BJ (cell line): ENCODE measurements at regions not wholly inside any gene's neighbourhood (a gene's known extent, or its start where the extent isn't known, plus 50 kb on each side); places are given as distances from the start of the nearest gene placed in this dataset.

Source experiments
- CTCF ChIA-PET: fragments of 350-600 bp; formaldehyde crosslinking; extraction: SDS; loops from one replicate; lab custom pipeline; 2021; ENCODE audit warnings: antibody characterized with exemption, inconsistent platforms; lab: Yijun Ruan, JAX
- POLR2A ChIA-PET: fragments of 300-600 bp; sonication (Branson Sonifier 250); formaldehyde crosslinking; extraction: SDS; loops from one replicate; lab custom pipeline; 2021; ENCODE audit warnings: antibody characterized with exemption; lab: Charles Lee
- DNase-seq: peaks from one replicate; pipeline ENCODE4 v3.0.0-alpha.2; 2011; ENCODE audit warnings: low read depth
- H3K27me3 ChIP-seq: 2 replicates; pipeline ENCODE4 v1.6.0; 2011; ENCODE audit warnings: low read length; ENCODE audit not compliant: control insufficient read depth, insufficient read depth
- H3K36me3 ChIP-seq: 2 replicates; pipeline ENCODE4 v1.5.1; 2011; ENCODE audit warnings: low read length; ENCODE audit not compliant: control insufficient read depth, insufficient read depth
- H3K4me3 ChIP-seq: 2 replicates; pipeline ENCODE4 v1.5.1; 2011; ENCODE audit warnings: low read depth, mild to moderate bottlenecking, control low read depth, low read length
- TF ChIP-seq, protein P1 (sequence below): IDR thresholded peaks from 2 replicates; pipeline ENCODE4 v1.5.1; 2011; ENCODE audit warnings: low read depth, mild to moderate bottlenecking, control low read depth, inconsistent platforms, low read length, moderate library complexity; ENCODE audit not compliant: insufficient read depth

DNA sequence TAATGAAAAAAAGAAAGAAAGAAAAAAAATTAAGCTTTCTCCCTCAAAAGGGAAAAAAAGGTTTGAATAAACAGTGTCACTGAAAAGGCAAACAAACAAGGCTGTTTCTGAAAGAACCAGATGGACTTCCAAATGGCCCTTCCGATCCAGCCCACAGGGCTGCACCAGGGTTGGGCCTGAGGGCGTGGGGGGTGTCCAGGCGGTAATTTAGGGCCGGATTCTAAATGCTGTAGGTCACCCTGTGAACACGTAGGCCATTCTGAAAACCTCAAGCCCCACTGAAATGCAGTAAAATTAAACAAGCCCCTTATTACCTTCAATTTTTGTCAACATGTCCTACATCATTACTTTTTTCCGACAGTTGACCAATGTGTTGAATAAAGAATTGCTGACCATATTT, 132.1 kb downstream of the HSD17B3 start:
- ChIA-PET CTCF (interaction anchor here (0.6 to 1.1 kb wide), 2 partner anchors 11 to 313 kb away, joined by 3 read pairs; no protein-coding TSS in a partner anchor), POLR2A (no interaction called here)
- DNase-seq = no peak
- Histone ChIP-seq H3K36me3 (no peaks in the 10 kb centered on the region), H3K27me3 (peaks cover 2% of the 10 kb centered on the region; the same call in 1 of the 2 replicates), H3K4me3 (no peak overlapping the region)
- TF ChIP-seq, protein P1, sequence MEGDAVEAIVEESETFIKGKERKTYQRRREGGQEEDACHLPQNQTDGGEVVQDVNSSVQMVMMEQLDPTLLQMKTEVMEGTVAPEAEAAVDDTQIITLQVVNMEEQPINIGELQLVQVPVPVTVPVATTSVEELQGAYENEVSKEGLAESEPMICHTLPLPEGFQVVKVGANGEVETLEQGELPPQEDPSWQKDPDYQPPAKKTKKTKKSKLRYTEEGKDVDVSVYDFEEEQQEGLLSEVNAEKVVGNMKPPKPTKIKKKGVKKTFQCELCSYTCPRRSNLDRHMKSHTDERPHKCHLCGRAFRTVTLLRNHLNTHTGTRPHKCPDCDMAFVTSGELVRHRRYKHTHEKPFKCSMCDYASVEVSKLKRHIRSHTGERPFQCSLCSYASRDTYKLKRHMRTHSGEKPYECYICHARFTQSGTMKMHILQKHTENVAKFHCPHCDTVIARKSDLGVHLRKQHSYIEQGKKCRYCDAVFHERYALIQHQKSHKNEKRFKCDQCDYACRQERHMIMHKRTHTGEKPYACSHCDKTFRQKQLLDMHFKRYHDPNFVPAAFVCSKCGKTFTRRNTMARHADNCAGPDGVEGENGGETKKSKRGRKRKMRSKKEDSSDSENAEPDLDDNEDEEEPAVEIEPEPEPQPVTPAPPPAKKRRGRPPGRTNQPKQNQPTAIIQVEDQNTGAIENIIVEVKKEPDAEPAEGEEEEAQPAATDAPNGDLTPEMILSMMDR = no peak

DNA sequence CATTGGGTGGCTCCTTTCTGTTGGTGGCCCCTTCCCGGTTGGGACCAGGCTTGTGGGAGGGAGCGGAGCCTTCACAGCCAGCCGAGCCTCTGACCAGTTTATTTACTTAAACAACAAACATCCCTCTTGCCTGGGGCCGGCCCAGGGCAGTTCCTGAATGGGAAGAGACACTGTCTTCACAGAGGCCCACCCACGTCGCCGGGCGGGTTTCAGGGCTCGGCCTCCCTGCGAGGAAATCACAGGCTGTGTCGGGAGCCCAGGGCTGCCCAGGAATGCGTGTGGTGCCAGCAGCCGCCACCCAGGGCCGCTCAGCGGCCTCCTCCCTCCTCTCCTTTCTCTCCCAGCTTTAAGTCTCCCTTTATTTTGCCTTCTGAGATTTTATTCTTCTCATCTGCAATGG, 132.5 kb downstream of the HSD17B3 start:
- CTCF ChIA-PET = interaction anchor here (0.6 to 1.1 kb wide), 2 partner anchors 10 to 313 kb away, joined by 3 read pairs; no protein-coding TSS in a partner anchor
- H3K36me3 ChIP-seq = no peaks in the 10 kb centered on the region
- DNase-seq = no peak
- TF ChIP-seq, protein P1 = no peak
- POLR2A ChIA-PET = no interaction called here
- H3K4me3 ChIP-seq = no peak overlapping the region
- peaks cover 2% of the 10 kb centered on the region; the same call in 1 of the 2 replicates for H3K27me3 ChIP-seq

DNA sequence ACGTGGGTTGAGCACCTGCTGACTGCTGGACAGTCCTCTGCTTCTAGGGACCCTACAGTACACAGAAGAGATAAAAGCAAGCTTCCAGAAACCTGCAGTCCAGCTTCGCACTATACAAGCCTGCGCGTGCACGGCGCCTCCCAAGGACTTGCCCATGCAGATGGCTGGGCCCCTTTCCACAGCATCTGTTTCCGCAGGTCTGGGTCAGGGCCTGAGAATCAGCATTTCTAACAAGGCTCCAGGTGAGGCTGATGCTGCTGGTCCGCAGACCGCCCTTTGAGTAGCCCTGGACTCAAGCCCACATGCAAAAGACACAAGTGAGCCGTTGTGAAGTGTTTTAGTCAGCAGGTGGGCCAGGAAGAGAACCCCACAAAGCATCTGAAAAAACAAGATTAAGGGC, 133.1 kb downstream of the HSD17B3 start:
- TF ChIP-seq, protein P1 = no peak
- no peak for DNase-seq
- ChIA-PET CTCF (no interaction called here), POLR2A (no interaction called here)
- H3K27me3 ChIP-seq = peaks cover 2% of the 10 kb centered on the region; the same call in 1 of the 2 replicates
- no peaks in the 10 kb centered on the region for H3K36me3 ChIP-seq
- H3K4me3 ChIP-seq = no peak overlapping the region

DNA sequence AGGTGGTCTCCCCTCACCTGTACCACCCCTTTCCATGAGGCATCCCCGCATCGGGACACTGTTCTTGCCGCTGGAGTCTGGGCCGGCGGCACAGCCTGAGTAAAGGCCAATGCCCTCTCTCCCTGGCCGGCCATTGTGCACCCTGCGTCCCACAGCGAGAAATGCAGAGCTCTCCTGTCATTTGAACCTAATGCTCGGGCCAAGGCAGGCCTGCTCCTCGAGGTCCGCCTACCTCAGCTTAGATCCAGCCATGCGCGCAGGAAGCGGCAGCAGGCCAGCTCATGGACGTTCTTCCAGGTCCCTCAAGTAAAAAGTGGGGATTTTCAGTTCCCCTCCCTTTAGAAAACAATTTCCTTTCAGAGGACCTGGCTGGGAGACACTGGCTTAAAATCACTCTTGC, 135.0 kb downstream of the HSD17B3 start:
- Histone ChIP-seq H3K27me3 (peaks cover 2% of the 10 kb centered on the region; the same call in 1 of the 2 replicates), H3K36me3 (no peaks in the 10 kb centered on the region), H3K4me3 (no peak overlapping the region)
- DNase-seq = no peak
- CTCF ChIA-PET = no interaction called here
- TF ChIP-seq, protein P1 = no peak
- POLR2A ChIA-PET = no interaction called here

DNA sequence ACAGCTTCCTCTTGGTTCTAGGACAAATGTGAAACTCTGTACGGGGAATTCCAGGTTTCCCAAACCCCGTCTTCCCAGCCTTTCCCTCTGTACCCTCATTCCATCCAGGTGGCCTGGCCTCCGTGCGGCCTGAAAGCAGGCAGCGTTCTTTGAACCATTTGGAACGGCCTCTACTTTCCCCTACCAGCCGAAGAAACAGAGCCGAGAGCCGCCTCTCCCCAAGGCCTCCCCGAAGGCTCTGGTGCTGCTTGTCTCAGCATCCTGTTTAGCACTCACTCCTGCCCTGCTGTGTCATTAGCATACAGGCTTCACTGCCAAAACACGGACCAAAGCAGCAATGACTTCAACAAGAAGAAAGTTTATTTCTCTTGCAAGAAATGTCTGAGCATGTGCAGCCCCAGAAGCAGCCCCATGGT, 137.7 kb downstream of the HSD17B3 start:
- no peak for DNase-seq
- Histone ChIP-seq H3K36me3 (no peaks in the 10 kb centered on the region), H3K27me3 (peaks cover 2% of the 10 kb centered on the region), H3K4me3 (no peak overlapping the region)
- POLR2A ChIA-PET = no interaction called here
- TF ChIP-seq, protein P1 = no peak
- CTCF ChIA-PET = interaction anchor here (1.0 kb wide), 1 partner anchor 20 kb away, joined by 3 read pairs; no protein-coding TSS in a partner anchor
